Duodenal mucosa (tissue), 2 donors: ENCODE measurements at regions not wholly inside any gene's neighbourhood (a gene's known extent, or its start where the extent isn't known, plus 50 kb on each side); places are given as distances from the start of the nearest gene placed in this dataset.
"Not testable (repeated sequence)": the region's sequence is repeated elsewhere in the genome, so short reads cannot be mapped to it uniquely, and the experiment has no call there.

ENCODE experiments used
- H3K27ac ChIP-seq: one replicate; pipeline ENCODE4 v1.7.0; 2013; ENCODE audit warnings: low read depth, low read length
- H3K27me3 ChIP-seq, 2 donors: one replicate each; pipeline ENCODE4 v1.7.0; 2013; ENCODE audit warnings: low read length in 2 of 2, control low read depth in 1 of 2; ENCODE audit not compliant: insufficient read depth in 2 of 2, control insufficient read depth in 1 of 2
- H3K36me3 ChIP-seq, 2 donors: one replicate each; pipeline ENCODE4 v1.7.0; 2013; ENCODE audit warnings: low read length in 2 of 2, control low read depth in 1 of 2; ENCODE audit not compliant: insufficient read depth in 2 of 2, control insufficient read depth in 1 of 2
- H3K4me1 ChIP-seq, 2 donors: one replicate each; pipeline ENCODE4 v1.7.0; 2013; ENCODE audit warnings: low read length in 2 of 2, control low read depth in 1 of 2; ENCODE audit not compliant: insufficient read depth in 2 of 2, control insufficient read depth in 1 of 2
- H3K4me3 ChIP-seq, 2 donors: one replicate each; pipeline ENCODE4 v1.7.0; 2013; ENCODE audit warnings: low read length in 2 of 2, low read depth in 1 of 2
- H3K9ac ChIP-seq, 2 donors: one replicate each; pipeline ENCODE4 v1.7.0; 2013; ENCODE audit warnings: low read length in 2 of 2, low read depth in 1 of 2
- H3K9me3 ChIP-seq, 2 donors: one replicate each; pipeline ENCODE4 v1.7.0; 2013; ENCODE audit warnings: low read length in 2 of 2, control low read depth in 1 of 2; ENCODE audit not compliant: control insufficient read depth in 1 of 2

- no peaks in the 10 kb centered on the region for H3K9me3 ChIP-seq
- peaks cover 12 to 14% of the 10 kb centered on the region in 2 donors for H3K36me3 ChIP-seq
- H3K4me3 ChIP-seq = no peak overlapping the region
- H3K9ac ChIP-seq = no peak overlapping the region
- no peak overlapping the region for H3K27ac ChIP-seq
- no peaks in the 10 kb centered on the region for H3K27me3 ChIP-seq
- H3K4me1 ChIP-seq = no peaks in the 10 kb centered on the region
Measured at GRCh38 chr6:144423167-144423566, 138.0 kb downstream of the UTRN start.

DNA sequence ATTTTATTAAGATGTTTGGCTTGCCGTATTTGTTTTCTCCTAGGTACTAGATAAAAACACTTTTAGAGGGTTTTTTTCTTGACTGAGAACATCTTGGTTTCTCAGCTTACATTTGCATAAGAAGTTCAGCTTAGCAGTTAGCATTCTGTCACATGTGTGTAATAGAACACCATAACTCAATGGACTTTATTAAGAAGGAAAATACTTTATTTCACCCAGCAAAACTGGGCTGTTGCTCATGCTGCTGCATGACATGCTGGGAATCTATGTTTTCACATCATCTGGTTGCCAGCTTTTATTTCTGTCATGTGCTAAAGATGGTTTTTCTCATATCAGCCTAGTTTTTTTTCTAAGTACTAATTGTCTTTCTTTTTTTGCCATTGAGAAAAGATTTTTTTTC lies 144.6 kb downstream of the UTRN start:
- Histone ChIP-seq H3K4me3 (no peak overlapping the region), H3K9ac (no peak overlapping the region), H3K27ac (no peak overlapping the region), H3K27me3 (no peaks in the 10 kb centered on the region), H3K4me1 (no peaks in the 10 kb centered on the region), H3K36me3 (peaks cover 5 to 18% of the 10 kb centered on the region in 2 donors), H3K9me3 (no peaks in the 10 kb centered on the region)

GRCh38 chr6:144433446-144433845 lies 148.3 kb downstream of the UTRN start:
- H3K27me3 ChIP-seq, H3K4me1 ChIP-seq, H3K9me3 ChIP-seq, H3K9ac ChIP-seq, H3K4me3 ChIP-seq, H3K27ac ChIP-seq: not testable (repeated sequence)
- peaks cover 12 to 17% of the 10 kb centered on the region in 2 donors for H3K36me3 ChIP-seq

DNA sequence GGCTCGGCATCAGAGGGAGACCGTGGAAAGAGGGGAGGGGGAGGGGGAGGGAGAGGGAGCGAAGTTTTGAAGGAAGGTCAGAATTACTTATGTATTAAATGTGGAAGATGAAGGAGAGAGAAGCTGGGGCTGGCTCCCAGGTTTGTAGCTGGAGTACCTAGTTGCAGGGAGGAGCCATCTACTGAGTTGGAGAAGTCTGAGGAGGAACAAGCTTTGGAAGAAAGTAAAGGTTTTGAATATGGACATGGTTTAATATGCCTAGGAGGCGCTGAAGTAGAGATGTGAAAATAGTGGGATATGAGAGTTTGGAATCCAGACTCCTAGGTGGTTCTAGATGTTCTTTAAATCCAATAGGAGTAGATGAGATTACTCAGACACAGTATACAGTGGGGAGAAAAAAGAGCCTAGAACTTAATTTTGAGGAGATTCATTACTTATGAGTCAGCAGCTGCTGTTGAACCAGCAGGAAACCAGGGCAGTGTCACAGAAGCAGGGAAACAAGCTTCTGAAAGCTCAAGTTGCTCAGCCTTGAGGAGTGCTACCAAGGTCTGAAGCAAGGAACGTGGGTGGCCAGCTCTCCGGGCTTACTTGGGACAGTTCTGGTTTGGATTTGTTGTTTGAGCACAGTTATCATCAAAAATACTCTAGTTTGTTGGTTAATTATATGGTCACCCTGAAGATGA lies 149.3 kb downstream of the UTRN start:
- Histone ChIP-seq H3K9me3 (no peaks in the 10 kb centered on the region), H3K4me1 (no peaks in the 10 kb centered on the region), H3K9ac (no peak overlapping the region), H3K36me3 (peaks cover 16 to 18% of the 10 kb centered on the region in 2 donors), H3K27me3 (no peaks in the 10 kb centered on the region), H3K4me3 (no peak overlapping the region), H3K27ac (no peak overlapping the region)

- H3K9ac ChIP-seq = no peak overlapping the region
- H3K36me3 ChIP-seq = peaks cover 23 to 31% of the 10 kb centered on the region in 2 donors
- H3K4me1 ChIP-seq = no peaks in the 10 kb centered on the region
- H3K27ac ChIP-seq = no peak overlapping the region
- H3K4me3 ChIP-seq = no peak overlapping the region
- H3K27me3 ChIP-seq = no peaks in the 10 kb centered on the region
- H3K9me3 ChIP-seq = no peaks in the 10 kb centered on the region
Measured at GRCh38 chr6:144435602-144436426, 150.7 kb downstream of the UTRN start.

DNA sequence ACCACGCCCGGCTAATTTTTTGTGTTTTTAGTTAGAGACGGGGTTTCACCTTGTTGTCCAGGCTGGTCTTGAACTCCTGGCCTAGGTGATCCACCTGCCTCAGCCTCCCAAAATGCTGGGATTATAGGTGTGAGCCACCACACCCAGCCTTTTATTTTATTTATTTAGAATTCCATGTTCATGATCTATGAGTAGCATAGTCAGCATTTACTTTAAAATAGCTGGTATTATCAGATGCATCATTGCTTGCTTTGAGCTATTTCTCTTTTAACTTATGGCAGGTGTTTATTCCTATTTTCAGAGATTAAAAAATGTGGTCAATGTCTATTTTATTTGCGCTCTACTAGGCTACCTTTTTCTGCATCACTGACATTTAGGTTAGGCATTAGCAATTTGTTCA lies 152.0 kb downstream of the UTRN start:
- H3K4me3 ChIP-seq = no peak overlapping the region
- H3K9ac ChIP-seq = no peak overlapping the region
- no peaks in the 10 kb centered on the region for H3K27me3 ChIP-seq
- no peak overlapping the region for H3K27ac ChIP-seq
- peaks cover 18 to 44% of the 10 kb centered on the region in 2 donors for H3K36me3 ChIP-seq
- H3K4me1 ChIP-seq = no peaks in the 10 kb centered on the region
- no peaks in the 10 kb centered on the region for H3K9me3 ChIP-seq

GRCh38 chr6:144438103-144438502 lies 153.0 kb downstream of the UTRN start:
- H3K36me3 ChIP-seq = peaks cover 22 to 52% of the 10 kb centered on the region in 2 donors
- no peak overlapping the region for H3K4me3 ChIP-seq
- H3K4me1 ChIP-seq = no peaks in the 10 kb centered on the region
- H3K27ac ChIP-seq = no peak overlapping the region
- no peaks in the 10 kb centered on the region for H3K27me3 ChIP-seq
- H3K9ac ChIP-seq = no peak overlapping the region
- no peaks in the 10 kb centered on the region for H3K9me3 ChIP-seq

DNA sequence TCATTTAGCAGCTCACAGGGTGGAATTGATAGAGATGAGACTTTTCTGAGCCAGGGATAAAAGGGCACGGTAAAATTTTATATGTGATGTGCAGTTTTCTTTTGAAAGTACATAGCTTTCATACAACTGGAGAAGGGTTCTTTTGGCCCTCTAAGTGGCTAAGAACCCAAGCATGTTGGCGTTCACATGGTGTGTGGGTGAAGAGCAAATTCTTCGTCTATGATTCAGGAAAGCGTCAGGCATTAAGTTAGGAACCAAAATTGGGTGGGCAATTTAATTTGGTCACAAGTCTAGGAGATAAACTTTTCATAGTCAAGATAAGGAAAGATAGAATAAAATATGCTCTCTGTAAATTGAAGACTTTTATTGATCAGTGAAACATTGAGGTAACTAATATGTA lies 153.9 kb downstream of the UTRN start:
- no peak overlapping the region for H3K27ac ChIP-seq
- no peak overlapping the region for H3K9ac ChIP-seq
- no peak overlapping the region for H3K4me3 ChIP-seq
- peaks cover 22 to 52% of the 10 kb centered on the region in 2 donors for H3K36me3 ChIP-seq
- H3K27me3 ChIP-seq = no peaks in the 10 kb centered on the region
- H3K9me3 ChIP-seq = no peaks in the 10 kb centered on the region
- H3K4me1 ChIP-seq = no peaks in the 10 kb centered on the region

DNA sequence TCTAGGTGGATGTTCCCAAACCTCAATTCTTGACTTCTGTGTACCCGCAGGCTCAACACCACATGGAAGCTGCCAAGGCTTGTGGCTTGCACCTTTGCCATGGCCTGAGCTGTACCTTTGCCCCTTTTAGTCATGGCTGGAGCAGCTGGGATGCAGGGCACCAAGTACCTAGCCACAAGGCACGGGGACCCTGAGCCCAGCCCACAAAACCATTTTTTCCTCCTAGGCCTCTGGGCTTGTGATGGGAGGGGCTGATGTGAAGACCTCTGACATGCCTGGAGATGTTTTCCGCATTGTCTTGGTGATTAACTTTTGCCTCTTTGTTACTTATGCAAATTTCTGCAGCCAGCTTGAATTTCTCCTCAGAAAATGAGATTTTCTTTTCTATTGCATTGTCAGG lies 156.7 kb downstream of the UTRN start:
- not testable (repeated sequence) for H3K4me1 ChIP-seq, H3K9ac ChIP-seq, H3K27me3 ChIP-seq, H3K4me3 ChIP-seq, H3K9me3 ChIP-seq, H3K27ac ChIP-seq
- peaks cover 17 to 55% of the 10 kb centered on the region in 2 donors for H3K36me3 ChIP-seq

DNA sequence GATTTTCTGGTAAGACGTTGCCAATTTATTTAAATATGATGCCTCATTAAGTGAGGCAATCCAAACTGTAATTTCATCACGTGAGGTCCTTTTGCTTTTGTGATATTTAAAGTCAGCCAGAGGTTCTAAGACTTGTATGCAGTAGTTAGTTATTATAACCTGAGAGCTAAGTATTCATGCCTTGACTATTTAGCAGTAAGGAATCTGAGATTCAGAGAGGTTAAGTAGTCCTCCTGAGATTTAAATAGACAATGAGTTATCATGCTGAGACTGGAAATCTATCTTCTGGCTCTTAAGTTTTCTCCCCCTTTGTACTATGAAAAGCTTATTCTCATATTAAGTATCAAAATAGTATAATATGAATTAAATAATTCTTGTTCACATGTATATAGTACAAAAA lies 158.0 kb downstream of the UTRN start:
- Histone ChIP-seq H3K4me3 (no peak overlapping the region), H3K27ac (no peak overlapping the region), H3K27me3 (no peaks in the 10 kb centered on the region), H3K9ac (no peak overlapping the region), H3K9me3 (no peaks in the 10 kb centered on the region), H3K36me3 (peaks cover 13 to 48% of the 10 kb centered on the region in 2 donors), H3K4me1 (no peaks in the 10 kb centered on the region)
